ENCODE measurements at regions not wholly inside any gene's neighbourhood (a gene's known extent, or its start where the extent isn't known, plus 50 kb on each side); places are given as distances from the start of the nearest gene placed in this dataset.
"Not testable (repeated sequence)": the region's sequence is repeated elsewhere in the genome, so short reads cannot be mapped to it uniquely, and the experiment has no call there.

DNA sequence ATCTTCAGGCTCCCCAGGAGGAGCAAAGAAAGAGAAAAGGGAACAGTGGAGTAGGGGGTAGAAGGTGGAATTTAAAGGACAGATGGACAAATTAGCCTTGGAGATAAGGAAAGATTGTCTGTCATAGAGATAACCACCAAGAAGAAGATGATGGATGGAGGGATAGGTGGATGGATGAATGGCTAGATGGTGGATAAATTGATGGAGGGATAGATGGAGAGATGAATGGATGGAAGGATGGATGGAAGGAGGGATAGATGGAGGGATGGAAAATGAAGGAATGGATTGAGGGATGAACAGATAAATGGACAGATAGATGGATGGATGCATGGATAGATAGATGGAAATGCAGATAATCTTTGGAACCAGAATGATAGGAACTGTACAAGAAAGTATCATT is 102.8 kb downstream of the TNFAIP3 start:
- no peak for DNase-seq

DNA sequence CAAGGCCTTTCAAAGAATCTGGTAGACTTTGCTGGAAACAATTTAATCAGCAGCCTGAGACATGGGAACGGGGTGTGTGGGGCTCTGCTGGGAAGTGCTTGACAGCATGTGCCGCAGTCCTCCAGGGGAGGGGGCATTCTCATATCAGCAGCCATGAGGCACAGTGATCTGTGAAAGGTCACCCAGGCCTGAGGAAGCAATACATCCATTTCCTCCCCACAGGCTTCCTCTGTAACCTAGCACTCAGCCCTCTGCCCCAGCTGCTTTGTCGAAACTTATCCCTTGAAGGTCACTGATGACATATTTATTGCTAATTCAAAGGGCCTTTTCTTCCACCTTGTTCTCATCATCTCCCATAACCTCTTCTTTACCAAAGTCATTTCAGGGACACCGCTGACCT is 103.3 kb downstream of the TNFAIP3 start:
- no peak for DNase-seq

DNA sequence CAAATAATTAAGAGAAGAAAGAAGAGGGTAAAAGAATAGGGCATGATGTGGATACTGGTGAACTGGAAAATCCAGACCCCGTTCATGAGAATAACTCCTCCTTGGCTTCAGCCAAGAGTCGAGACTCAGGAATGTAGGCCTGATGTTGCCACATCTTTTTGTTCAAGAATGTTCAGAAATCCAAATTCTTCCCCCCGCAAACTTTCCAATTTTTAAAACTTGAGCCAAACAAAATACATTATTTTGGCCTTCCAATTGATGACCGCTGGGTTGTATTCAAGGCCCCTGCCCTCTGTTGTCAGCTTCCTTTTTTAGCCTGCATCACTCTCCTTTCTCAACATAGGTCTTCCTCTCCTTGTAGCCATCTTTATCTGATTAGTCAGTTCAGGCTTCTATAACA is 106.1 kb downstream of the TNFAIP3 start:
- no peak for DNase-seq

- peak in 1 of 2 donors; percentile 70 for DNase-seq
Observed at GRCh38 chr6:137975188-137975940, 108.3 kb downstream of the TNFAIP3 start.

DNA sequence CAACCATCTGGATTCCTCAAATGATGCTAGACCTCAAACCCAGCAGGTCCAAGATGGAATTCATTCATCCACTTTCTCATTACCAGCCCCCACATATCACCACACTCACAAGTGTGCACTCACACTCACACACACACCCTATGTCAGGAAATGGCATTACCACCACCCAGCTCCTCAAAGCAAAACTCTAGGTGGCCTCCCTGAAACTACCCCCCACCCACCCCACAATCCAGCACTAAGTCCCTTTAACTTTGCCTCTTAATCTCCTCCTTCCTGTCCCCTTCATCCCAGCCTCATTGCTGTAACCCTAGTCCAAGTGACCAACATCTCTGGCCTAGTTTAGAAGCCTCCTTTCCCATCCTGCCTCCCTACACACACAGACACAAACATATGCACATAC is 109.4 kb downstream of the TNFAIP3 start:
- no peak for DNase-seq

- DNase-seq, result no peak
Observed at GRCh38 chr6:137977206-137977605, 110.1 kb downstream of the TNFAIP3 start.

- DNase-seq, result no peak
Observed at GRCh38 chr6:137977814-137978213, 110.8 kb downstream of the TNFAIP3 start.

- no peak for DNase-seq
Observed at GRCh38 chr6:137978252-137978896, 111.3 kb downstream of the TNFAIP3 start.

DNA sequence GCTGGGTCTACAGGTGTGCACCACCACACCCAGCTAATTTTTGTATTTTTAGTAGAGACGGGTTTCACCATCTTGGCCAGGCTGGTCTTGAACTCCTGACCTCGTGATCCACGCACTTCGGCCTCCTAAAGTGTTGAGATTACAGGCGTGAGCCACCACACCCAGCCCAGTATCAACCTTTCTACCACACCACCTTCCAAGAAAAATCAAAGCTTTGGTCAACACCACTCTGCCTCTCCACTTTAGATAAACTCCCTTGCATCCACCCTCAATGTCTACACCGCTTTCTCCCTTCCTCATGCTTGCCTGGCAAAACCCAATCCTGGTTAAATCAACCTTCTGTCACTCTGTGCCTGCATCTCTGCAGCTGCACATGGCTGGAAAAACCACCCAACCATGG is 112.2 kb downstream of the TNFAIP3 start:
- not testable (repeated sequence) for DNase-seq

DNA sequence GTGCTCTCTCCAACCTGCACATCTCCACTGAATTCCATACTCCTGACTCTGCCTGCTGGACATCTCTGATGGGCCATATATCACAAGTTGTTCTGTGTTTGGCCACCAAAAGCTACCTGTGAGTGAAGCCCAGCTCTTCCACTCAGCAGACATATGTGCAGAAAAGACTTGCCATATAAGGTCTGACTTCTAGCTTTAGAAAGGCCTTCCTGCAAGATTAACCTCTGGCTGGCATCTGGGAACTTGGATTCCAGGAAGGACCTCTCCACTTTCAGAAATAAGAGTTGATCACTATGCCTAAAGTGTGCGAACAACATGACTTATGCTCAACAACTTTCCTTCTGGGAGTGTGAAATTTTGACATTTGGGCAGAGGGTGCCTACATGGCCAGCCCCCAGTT is 113.7 kb downstream of the TNFAIP3 start:
- no peak for DNase-seq

GRCh38 chr6:137981758-137982157 is 114.7 kb downstream of the TNFAIP3 start:
- no peak for DNase-seq

- peak in 1 of 2 donors; percentile 28 for DNase-seq
Observed at GRCh38 chr6:137982418-137983189, 115.5 kb downstream of the TNFAIP3 start.

DNA sequence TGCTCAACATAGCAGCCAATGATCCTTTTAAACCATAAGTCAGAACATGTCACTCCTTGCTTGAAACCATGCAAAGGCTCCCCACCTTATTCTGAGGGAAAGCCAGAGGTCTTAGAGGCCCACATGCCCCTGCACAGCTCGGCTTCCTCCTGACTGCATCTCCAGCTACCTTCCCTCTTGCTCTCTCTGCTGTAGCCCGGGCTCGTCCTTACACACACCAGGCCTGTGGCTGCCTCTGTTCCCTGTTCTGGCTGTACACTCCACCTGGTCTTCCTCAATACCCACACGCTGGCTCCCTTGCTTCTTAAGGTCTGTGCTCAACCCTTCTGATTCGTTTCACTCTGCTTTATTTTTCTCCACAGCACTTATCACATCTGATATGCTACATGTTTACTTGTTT is 116.2 kb downstream of the TNFAIP3 start:
- no peak for DNase-seq

- DNase-seq, result no peak
Observed at GRCh38 chr6:137989664-137990063, 117.6 kb downstream of the PERP start.

- no peak for DNase-seq
Observed at GRCh38 chr6:137995371-137995770, 111.8 kb downstream of the PERP start.

DNA sequence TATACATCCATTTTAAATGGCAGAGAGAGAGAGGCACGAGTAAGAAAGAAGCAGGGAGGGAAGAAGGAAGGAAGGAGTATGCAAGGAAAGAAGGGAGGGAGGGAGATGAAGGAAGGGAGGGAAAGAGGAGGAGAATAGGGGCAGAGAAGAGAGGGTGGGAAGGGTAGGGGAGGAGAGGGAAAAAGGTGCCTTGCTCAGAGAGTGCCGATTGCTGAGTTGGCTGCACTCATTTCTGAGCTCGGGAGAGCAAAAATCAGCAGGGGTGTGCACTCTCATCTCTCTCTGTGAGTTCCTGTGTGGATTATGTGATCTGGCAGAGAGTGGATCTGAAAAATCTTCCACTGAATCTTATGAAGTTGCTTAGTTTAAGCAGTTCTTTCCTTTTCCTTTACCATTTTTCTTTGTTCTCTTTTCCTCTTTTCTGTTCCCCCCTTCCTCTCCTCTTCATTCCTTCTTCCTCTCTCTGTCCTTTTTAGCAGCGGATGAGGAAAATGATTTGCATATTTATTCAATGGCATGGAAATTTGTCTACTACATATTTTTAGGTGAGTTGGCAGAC is 108.7 kb downstream of the PERP start:
- no peak for DNase-seq

DNA sequence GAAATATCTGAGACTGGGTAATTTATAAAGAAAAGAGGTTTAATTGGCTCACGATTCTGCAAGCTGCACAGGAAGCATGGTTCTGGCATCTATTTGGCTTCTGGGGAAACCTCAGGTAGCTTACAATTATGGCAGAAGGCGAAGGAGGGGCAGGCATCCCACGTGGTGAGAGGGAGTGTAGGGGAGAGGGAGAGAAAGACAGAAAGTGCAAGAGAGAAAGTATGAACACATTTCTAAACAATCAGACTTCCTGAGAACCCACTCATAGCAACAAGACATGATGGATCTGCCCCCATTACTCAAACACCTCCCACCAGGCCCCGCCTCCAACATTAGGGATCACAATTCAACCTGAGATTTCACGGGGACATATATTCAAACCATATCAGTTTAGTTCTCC is 107.4 kb downstream of the PERP start:
- DNase-seq, result no peak

GRCh38 chr6:138000941-138001340 is 106.3 kb downstream of the PERP start:
- DNase-seq, result no peak

DNA sequence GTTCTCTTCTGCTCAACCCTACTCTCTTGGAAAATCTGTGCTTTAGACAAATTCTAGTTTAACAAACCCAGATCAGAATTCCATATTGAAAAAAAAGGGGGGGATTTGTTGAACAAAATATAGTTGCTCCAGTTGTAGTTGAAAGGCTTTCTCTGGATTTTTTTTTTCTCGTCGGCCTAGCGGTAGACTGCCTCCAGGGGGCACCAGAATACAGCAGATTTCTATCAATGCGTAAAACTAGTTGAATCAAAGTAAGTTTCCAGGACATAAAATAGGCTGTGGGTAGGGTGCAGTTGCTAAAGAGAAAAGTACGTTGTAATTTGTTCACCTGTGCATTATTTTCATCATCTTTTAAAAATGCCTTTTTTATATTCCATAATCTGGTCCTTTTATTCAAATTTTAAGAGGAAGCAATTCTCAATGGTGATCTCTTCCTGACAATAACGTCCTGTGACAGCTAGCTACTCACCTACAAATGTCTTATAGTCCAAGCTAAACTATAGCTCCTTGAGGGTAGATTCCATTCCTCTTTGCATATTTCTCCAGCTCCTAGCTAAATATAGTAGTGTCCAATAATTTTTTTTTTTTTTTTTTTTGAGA is 105.4 kb downstream of the PERP start:
- DNase-seq, result peak; percentile 2 to 48

DNA sequence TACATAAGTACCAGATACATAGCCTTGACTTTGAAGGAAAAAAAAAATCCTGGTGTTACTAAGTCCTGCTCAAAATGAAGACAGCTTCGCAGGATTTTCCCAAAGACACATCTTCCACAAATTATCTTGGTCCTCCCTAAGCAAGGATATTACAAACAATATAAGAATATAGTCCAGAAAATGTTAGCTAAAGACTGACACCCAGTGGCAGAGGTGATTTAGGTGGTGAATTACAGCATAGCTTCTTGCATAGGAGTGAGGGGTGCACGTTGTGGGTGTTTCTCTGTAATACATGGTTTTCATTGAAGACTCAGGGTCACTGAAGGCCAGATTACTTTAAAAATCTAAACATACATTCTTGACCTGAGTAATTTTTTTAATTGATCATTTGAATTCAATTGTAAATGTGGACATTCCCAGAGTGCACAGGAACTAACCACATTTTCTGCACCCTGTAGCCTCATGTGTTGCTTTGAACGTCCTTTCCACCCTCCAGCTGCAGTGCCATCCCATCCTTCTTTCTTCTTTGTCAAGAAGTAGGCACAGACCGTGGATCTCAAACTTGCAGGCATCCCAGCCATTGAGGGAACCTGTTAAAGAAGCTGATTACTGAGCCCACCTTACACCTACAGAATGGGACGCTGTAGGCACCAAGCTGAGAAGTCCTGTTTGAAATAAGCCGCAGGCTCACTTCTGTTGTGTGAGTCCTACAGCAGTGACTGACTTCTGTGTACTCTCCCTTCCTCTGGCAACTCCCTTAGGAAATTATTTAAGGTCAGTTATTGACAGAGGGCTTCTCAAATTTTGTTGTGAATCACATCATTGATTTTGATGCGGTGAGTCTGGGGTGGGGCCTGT is 102.6 kb downstream of the PERP start:
- peak in 1 of 2 donors; percentile 38 for DNase-seq

GRCh38 chr6:138005846-138006245 is 101.4 kb downstream of the PERP start:
- no peak for DNase-seq

DNA sequence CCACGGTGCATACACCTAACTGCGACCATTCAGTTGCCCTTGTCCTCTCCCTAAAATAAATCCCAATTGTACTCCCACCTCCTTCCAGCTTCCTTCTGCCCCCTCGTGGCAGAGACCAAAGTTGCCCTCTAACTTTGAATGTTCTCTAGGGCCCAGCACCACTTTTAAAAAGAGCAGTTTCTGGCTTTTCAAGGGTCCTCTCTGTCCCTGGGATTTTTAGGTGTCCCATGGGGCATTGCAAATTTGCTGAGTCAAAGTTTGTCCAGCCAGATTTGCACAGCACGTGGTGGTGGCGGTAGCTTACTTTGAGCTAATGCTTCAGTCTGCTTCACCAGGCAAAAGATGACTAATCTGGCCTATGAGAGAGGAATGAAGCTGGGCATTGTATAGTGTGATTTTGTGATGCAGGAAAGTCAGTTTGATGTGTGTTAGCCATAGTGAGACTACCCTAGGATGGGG is 100.2 kb downstream of the PERP start:
- DNase-seq, result no peak
